ENCODE measurements at regions not wholly inside any gene's neighbourhood (a gene's known extent, or its start where the extent isn't known, plus 50 kb on each side); places are given as distances from the start of the nearest gene placed in this dataset.

DNA sequence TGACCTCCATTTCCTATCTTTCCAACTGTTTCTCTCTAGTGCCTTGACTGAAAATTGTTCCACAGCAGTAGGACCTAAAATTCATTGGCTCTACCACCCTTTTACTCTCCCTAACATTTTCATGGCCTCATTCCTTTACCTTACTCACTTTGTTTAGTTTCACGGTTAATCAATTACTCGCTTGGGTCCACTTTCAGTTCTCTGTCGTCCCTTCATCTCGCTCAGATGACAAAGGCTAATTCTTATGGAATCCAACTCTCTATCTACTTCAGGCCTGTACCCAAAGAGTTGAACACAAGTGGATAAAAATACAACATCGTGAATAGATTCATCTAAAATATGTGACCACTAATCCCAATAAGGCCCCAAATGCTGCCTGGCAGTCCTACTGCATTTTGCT, 85.9 kb upstream of the ADO start:
- TF ChIP-seq POLR2AphosphoS5 (IDR thresholded peaks at IDR 0.05; ENCODE audit: insufficient read depth in 1 of 2, low read depth in 1 of 2) (no peak), POLR2A (IDR thresholded peaks at IDR 0.05) (no peak)
- TF ChIP-seq, protein P1, sequence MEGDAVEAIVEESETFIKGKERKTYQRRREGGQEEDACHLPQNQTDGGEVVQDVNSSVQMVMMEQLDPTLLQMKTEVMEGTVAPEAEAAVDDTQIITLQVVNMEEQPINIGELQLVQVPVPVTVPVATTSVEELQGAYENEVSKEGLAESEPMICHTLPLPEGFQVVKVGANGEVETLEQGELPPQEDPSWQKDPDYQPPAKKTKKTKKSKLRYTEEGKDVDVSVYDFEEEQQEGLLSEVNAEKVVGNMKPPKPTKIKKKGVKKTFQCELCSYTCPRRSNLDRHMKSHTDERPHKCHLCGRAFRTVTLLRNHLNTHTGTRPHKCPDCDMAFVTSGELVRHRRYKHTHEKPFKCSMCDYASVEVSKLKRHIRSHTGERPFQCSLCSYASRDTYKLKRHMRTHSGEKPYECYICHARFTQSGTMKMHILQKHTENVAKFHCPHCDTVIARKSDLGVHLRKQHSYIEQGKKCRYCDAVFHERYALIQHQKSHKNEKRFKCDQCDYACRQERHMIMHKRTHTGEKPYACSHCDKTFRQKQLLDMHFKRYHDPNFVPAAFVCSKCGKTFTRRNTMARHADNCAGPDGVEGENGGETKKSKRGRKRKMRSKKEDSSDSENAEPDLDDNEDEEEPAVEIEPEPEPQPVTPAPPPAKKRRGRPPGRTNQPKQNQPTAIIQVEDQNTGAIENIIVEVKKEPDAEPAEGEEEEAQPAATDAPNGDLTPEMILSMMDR (IDR thresholded peaks at IDR 0.05) = no peak
